ENCODE measurements at regions not wholly inside any gene's neighbourhood (a gene's known extent, or its start where the extent isn't known, plus 50 kb on each side); places are given as distances from the start of the nearest gene placed in this dataset.
"Not testable (repeated sequence)": the region's sequence is repeated elsewhere in the genome, so short reads cannot be mapped to it uniquely, and the experiment has no call there.

DNA sequence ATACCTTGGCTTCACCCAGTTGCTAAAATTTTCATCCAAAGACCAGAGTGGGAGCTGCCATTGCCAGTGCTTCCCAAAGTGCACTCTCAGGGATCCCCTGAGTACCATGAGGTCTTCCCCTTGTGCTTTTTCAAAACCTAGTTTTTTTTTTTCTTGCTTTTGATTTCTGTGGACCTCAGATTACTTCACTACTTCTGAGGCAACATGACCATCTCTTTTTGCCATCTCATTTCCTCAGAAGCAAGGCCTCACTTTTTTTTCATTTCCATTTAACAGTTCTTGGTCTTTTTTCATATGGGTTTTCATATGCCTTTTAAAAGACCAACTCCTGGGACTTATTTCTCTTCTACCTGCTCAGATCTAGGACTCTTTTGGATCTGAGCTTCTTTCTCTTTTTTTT is 64.1 kb upstream of the MMS22L start:
- no peak for DNase-seq

DNA sequence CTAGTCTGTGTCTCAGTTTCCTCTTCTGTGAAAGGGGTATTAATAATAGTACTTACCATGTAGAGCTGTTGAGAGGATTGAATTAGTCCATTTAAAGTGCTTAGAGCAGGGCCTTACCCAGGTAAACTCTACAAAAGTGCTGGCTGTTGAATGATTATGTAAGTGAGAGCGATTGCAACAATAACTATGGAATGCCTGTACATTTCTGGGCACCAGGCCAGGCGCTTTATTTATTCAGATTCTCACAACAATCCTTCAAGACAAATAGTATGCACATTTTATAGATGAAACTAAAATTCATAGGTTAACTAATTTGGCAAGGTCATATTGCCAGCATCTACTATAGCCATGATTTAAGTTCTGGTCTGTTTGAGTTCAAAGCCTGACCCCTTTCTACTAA is 78.3 kb upstream of the MMS22L start:
- no peak for DNase-seq

DNA sequence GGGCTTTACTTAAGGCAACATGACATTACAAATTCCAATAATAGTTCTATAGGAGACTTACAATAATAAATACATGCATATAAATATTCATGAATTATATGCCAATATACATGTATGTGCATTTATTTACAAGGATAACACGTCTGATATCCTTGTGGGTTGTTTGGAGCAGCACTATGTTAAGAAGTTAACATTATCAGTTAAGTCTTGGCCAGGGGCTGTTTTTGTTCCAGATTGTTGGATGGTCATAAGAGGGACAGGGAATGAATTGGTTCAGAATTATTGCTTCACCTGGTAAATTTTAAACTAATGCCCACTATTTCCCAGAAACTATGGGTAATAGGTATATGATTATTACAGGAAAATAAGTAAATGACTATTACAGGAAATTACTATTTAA is 81.3 kb upstream of the MMS22L start:
- no peak for DNase-seq

DNA sequence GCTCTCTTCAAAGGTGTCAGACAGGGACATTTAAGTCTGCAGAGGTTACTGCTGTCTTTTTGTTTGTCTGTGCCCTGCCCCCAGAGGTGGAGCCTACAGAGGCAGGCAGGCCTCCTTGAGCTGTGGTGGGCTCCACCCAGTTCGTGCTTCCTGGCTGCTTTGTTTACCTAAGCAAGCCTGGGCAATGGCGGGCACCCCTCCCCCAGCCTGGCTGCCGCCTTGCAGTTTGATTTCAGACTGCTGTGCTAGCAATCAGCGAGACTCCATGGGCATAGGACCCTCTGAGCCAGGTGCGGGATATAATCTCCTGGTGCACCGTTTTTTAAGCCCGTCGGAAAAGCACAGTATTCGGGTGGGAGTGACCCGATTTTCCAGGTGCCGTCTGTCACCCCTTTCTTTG is 99.1 kb upstream of the MMS22L start:
- DNase-seq: not testable (repeated sequence)

DNA sequence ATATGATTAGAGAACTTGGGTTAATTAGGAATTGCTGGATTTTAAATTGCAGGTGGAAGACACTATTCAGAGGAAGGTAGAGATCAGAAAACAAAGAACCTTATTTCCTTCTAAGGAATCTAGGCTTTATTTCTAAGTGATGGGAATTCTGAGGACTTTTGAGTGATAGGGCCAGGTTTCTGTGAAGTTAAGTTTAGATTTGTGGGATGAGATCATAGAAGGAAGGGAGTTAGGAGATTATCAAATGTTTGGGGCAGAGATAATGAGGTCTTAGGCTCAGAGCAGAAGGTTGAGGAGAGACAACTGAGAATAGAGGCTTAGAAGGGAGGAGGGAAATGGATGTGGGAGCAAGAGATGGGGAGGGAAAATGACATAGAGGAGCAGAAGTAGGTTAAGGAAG is 109.7 kb upstream of the MMS22L start:
- DNase-seq: no peak

DNA sequence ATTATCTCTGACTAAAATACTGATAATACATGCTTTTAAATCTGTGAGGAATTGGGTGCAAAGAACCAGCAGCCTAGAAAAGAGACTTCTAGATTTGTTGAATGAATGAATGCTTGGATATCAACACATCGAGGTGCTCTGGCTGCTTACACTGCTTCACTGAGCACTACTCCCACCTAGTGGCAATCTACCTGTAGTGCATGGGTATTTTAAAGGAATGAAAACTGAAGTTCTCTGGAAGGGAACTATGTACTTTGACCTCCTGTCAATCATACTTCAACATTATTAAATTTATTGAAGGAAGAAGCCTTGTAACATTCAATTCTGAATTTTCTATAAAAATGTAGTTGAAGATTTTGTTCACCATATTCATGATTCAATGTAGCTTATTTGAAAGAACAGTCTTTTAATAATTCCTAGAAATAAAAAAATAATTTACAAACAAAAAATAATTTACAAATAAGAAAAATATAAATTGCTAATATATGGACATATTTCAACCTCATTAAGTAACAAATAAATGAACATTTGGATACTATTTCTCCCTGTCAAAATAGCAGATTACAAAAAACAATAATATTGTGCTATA is 111.2 kb upstream of the MMS22L start:
- DNase-seq: peak; percentile 82 to 83

DNA sequence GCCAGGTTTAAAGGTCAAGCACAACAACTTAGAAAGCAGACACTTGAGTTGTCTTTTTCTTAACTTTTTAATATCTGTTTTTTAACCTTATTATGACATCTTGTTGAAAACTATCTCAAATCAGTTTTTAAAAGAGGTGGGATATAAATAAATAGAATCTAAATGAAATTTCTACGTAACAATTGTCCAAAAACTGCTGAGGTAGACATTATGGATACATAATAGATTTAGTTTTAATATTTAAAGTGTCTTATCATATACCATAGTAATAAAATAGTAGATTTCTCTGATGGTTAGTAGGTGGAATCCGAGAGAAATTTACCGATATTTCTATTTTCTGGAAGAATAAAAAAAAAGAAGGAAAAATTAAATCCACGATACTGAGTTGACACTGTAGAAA is 113.9 kb upstream of the MMS22L start:
- DNase-seq: no peak

DNA sequence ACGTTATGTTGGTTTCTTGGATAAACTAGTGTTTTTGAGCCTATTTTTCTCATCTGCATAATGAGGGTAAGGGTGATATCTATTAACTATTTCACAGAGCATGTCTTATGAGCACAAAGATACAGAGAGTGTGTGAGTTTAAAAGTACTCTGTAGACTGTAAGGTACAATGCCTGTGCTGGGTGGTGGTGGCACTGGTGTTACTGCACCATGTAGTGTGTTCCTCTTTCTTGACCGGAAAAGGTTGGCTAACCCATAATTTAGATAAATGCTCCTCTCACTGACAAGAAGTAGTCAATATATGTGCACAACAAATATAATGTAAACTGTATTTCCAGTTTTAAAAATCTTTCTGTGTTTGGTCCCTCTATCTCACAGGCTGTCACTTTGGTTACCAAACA is 116.2 kb upstream of the MMS22L start:
- no peak for DNase-seq

DNA sequence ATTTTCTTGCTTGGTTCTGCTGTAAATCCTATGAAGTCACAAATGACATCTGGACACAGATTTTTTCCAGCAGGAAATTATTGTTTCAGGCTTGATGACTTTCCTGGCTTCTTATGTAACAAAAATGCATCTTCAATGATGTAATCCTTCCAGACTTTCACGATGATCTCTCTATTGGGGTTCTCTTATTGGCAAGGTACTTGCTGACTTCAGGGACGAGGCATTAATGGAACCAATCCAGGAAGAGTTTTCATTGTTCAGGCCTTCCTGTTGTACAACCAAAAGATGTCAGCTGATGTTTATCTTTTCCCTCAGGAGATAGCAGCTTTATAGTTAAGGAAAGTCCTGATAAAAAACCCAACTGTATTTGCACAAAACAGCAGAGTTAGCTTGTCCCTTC is 118.5 kb upstream of the MMS22L start:
- no peak for DNase-seq

DNA sequence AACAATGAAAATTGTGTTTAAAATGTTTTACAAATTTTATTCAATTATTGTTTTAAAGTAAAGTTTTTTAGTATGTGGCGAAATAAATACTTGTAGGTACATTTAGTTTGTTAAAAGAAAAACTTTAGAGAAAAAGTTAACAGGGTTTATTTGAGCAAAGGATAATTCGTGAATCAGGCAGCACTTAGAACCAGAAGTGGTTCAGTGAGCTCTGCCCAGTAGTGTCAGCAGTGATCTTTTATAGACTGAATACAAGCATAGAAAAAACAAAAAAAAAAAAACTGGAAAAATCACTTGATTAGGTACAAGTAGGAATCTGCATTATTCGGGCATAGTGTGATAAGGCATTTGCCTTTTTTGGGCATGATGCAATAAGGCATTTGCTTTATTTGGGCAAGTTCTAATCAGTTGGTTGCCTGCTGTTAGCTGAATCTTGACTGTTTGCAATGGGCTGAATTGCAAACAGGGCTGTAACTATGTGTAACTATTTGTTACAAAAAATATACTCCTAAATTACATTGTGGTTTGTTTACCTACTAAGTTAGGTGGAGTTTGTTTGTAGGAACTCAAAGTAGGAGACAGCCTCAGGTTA is 122.9 kb upstream of the MMS22L start:
- DNase-seq: no peak

DNA sequence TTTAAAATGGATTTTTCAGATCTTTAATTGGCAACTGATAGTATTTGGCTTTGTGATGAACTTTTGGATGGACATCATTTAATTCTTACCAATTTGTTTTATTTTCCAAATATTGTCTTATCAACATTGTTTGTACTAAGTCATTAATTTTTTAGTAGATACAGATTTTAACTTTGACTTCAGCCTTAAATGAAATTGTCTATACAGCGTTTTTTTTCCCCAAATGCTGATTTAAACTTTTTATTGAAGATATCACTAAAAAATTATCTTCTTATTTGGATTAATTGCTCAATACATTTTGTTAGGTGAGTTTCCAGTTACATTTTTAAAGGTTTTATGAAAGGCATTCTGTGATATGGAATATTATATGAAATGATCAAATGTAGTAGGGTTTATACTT is 123.6 kb upstream of the MMS22L start:
- DNase-seq: no peak

DNA sequence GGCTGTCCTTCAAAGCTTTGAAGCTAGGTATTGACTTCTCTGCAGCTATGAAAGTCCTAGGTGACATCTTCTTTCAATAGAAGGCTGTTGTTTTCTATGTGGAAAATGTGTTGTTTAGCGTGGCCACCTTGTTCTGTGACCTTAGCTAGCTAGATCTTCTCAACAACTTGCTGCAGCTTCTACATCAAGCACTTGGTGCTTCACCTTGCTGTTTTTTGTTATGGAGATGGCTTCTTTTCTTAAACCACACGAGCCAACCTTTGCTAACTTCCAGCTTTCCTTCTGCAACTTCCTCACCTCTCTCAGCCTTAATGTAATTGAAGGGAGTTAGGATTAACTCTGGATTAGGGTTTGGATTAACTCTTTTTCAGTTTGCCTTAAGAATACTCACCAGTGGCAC is 128.6 kb upstream of the MMS22L start:
- no peak for DNase-seq

DNA sequence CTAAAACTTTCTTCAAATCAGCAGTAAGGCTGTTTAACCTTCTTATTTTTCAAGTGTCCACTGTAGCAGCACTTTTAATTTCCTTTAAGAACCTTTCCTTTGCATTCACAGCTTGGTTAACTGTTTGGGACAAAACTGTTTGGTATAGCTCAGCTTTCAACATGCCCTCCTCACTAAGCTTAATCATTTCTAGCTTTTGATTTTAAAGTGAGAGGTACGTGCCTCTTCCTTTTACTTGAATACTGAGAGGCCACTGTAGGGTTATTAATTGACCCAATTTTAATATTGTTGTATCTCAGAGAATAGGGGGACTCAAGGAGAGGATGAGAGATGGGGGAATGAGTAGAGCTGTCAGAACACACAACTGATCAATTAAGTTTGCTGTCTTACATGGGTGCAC is 129.5 kb upstream of the MMS22L start:
- no peak for DNase-seq

DNA sequence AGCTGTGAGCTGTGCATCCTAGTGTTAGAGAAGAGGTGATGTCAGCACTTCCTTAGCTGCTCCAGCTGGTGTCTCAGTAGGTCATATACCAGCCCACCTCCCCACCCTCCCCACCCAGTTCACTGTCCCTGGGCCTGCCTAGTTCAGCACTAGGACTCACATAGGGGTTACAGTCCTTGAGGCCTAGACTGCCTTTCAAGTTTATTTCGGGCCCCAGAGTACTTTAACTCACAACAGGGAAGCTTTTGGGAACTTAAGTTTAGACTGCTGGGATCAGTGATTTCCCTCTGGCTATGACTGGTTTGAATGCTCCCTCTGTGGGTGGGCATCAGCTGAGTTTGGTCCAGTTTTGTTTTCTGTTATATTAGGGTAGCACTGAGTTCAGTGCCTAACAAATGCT is 139.2 kb upstream of the MMS22L start:
- DNase-seq: no peak

DNA sequence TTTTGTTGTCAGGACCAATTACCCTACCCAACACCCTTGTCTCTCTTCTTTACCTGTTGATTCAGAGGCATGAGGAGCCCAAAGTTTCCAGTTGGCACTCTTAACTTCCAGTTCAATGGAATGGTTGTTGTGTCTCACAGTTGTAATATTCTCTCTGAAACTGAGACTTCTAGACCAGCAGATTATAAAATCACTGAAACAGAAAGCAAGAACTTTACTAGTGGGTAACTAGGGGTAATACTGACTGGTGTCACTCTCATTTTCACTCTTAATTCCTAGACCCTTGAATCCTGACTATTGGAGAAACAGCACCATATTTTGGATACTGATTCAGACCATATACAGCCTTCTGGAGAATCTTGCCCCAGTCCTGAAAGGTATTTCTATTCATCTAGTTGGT is 140.2 kb upstream of the MMS22L start:
- no peak for DNase-seq

DNA sequence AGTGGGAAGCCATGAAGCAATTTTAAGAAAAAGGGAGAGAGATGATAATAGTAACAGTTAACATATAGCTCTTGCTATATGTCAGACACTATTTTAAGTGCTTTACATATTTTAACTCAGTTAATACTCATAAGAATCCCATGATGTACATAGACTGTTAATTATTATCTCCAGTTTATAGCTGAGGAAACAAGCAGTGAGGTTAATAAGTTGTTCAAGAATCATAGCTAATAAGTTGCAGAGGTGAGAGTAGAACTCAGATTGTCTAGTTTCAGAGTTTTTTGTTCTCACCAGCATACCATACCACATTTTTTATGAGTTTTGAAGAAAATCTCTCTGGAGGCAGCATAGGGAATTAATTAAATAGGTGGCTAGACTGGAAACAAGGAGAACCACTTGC is 144.6 kb upstream of the MMS22L start:
- DNase-seq: no peak

DNA sequence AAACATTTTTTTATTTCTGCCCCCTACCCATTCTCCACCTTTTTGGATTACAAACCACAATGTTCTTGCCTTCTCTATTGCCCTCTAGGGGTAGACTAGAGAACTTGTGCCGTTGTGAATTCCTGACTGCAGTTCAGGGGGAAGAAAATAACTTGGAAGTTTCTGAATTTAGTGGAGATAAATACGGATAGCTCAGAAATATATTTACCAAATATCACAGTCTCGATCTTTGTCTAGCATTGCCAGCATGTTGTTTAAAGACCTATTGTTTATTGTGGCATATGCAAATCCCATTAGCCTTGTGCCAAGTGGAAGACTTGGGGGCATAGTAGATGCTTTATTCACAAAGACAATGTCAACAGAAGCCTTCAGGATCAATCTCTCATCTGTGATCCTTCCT is 154.1 kb upstream of the MMS22L start:
- peak; percentile 41 to 72 for DNase-seq

DNA sequence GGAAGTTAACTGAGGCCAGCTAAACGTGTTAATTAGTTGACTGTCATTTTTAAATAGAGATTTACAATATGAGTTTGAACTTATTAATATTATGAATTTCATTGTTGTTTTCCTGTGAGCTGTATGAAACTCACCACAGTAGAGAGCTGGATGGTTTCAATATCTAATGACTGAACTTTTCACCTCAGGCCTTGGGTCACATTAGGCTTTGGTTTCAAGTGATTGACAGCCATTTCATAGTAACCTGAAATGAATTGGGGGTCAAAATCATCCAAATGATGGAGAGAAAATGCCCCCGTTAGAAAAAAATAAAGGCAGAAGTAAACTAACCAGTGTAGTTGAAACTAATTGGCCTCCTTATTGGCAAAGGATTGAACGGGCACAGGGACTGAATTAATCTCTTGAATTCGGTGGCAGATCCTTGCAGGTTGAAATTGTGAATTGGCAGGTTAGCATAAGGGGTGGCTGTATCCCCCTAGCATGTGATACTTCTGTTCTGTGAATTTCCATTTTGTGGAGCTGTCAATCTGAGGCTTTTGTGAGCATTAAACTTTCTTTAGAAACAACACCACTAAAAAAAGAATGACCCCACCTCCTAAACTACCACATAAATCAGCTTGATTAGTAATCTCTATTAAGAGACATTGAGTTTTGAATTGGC is 155.1 kb upstream of the MMS22L start:
- DNase-seq: no peak

DNA sequence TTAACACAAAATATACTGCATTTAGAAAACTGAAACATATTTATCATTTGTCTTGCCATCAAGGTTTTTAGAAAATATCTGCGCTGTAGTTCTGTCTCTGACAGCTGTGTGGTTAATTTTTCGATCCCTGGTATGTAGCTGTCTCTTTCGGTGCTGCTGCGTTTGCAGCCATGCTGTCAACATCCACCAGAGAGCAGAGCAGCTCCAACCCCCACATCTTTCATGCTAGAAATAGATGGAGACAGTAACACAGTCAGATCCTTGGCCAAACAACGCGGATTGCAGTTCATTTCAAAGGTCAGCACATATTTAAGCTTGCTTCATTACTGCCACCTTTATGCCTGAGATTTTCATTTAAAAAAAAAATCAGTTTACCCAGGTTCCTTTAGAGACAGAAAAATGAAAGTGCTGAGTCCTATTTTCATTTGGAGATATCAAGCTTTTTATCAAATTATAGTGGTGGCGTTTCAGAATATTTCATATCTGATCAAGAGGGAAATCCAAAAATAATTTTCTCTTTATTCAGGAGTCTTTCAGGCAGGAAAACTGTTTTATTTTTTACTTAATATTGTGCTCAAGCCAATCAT is 157.7 kb upstream of the MMS22L start:
- DNase-seq: peak; percentile 3 to 47

DNA sequence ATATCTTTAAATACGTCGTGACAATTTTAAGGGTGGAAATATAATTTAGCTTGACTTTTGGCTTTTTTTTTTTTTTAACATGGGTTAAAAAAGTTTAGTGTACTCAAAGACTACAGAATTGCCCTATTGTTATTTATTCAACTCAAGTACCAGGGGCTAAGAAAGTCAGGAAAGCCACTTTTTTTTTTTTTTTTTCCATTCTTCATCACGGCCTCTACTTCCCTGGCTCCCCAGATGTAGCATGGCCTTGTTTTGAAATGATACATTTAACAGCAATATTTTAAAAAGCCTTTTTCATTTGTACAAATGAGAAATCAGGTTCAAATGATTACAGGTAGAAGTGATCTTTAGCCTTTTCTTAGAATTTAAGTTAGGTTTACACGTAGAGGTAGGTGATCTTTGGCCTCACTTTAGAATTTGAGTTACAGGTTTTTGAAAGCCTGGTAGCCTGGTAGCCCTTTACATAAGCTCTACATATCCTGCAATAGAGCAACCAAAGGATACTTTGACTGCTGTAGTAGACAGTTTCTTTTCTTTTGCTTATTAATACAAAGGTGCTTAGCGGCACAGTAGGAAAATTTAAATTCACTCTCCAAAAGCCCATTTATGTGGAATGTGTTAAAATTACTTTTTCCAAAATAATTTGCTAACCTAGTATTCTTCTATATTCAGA is 160.5 kb upstream of the MMS22L start:
- DNase-seq: no peak

DNA sequence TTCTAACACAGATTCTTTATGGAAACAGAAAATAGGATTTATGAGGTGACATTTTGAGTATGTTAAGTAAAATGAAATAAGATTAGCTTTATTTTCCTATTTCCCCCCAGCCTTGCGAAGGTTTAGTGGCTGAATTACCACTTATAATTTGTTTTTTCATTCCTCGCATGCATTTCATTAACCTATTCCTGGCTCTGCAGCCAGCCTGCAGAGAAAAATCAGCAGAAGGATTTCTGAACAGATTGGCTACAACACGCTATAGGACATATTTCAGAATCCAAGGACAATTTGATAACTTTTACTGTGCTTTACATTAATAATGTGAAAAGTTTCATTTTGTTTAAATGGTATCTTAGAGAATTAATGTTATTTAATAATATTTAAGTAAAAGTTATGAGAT is 162.4 kb upstream of the MMS22L start:
- no peak for DNase-seq

DNA sequence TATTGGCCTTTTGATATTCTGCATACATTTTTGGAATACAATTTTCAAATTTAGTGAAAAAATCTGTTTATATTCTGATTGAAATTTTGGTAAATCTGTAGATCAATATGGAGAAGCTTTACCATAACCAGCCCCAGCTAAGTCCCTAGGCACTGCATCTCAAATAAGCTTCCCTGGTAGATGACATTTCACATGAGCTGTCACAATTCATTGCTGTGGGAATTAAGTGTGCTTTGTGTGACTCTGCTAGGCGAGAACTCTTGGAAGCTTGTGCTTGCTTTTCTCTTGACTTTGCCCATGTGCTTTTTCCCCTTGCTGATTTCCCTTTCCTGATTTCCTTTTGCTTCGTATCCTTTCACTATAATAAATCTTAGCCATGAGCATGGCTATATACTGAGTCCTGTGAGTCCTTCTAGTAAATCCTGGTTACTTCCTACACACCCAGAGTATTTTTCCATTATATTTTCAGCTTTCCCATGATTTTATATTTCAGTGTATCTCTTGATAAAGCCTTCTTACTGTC is 166.5 kb upstream of the MMS22L start:
- DNase-seq: no peak

DNA sequence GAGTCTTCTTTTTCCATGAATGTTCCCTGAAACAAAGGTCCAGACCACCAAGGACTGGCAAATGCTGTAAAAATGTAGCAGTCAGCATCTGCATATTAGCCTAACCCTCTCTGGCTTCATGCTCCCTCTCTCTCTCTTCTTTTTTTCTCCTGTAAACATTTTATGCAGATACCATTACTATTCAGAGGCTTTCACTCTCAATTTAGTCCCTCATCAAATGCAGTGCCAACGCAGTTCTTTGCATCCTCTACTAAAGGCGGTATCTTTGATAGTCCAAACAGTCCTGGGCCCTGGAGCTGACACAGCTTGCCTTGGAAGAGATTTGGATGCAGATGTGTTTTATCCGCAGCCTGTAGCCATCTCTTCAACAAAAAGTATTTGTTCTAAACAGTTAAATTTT is 167.1 kb upstream of the MMS22L start:
- no peak for DNase-seq

DNA sequence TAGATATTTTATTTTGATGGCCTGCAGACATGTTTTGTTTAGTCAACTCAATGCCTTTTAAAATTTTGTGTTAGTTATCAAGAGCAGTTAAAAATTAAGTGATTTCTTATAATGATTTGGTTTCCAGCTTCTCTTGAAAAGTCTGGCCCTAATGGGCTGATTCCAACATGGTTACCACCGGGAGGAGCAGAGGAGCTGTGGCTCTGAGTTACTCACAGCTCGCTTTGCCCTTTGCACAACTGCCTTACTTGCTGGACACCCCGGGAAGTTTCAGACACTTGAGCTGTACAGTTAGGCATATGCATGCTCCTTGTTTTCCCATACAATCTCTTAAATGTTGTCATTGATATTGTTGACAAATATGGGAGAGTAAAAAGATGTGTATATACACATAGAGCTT is 173.1 kb upstream of the MMS22L start:
- DNase-seq: no peak
